ENCODE measurements at regions not wholly inside any gene's neighbourhood (a gene's known extent, or its start where the extent isn't known, plus 50 kb on each side); places are given as distances from the start of the nearest gene placed in this dataset.

- Histone ChIP-seq H2AFZ (ENCODE audit: low read length) (no peak overlapping the region), H3K27ac (ENCODE audit: extremely low read length, insufficient read depth, low read length) (no peak overlapping the region), H3K4me1 (ENCODE audit: insufficient read depth, low read length) (no peaks in the 10 kb centered on the region), H3K4me3 (replicated peaks in 1 of 3; ENCODE audit: insufficient read depth in 1 of 3, low read depth in 2 of 3, low read length in 3 of 3) (no peak overlapping the region), H4K20me1 (ENCODE audit: insufficient read depth, low read length) (no peaks in the 10 kb centered on the region), H3K36me3 (replicated peaks in 1 of 2; ENCODE audit: control insufficient read depth in 1 of 2, insufficient read depth in 2 of 2, low read length in 2 of 2) (no peaks in the 10 kb centered on the region), H3K9me3 (ENCODE audit: low read length) (peaks cover 83% of the 10 kb centered on the region), H3K4me2 (ENCODE audit: low read depth, low read length) (no peak overlapping the region), H3K9ac (ENCODE audit: insufficient read depth, low read depth, low read length) (no peak overlapping the region), H3K79me2 (ENCODE audit: insufficient read depth, low read length) (no peaks in the 10 kb centered on the region), H3K27me3 (ENCODE audit: control insufficient read depth in 1 of 2, insufficient read depth in 2 of 2, low read length in 2 of 2) (no peaks in the 10 kb centered on the region)
- POLR2A ChIA-PET = no interaction called here
- TF ChIP-seq ZGPAT (CRISPR knock-in tag; IDR thresholded peaks at IDR 0.05) = no peak
- TF ChIP-seq ZNF10 (CRISPR knock-in tag; IDR thresholded peaks at IDR 0.05; ENCODE audit: borderline replicate concordance, low read depth) = no peak
- no peak for TF ChIP-seq RFXAP (CRISPR knock-in tag; IDR thresholded peaks at IDR 0.05; ENCODE audit: borderline replicate concordance)
- no peak for TF ChIP-seq ZNF562 (CRISPR knock-in tag; IDR thresholded peaks at IDR 0.05; ENCODE audit: borderline replicate concordance)
- no peak for TF ChIP-seq POGZ (CRISPR knock-in tag; IDR thresholded peaks at IDR 0.05)
- TF ChIP-seq TFDP2 (CRISPR knock-in tag; IDR thresholded peaks at IDR 0.05) = no peak
- intact Hi-C loops (cut with micrococcal nuclease; ENCODE audit: unreplicated experiment) (no loop called here), in situ Hi-C loops (cut with HindIII; ENCODE audit: extremely low pct_ligation_motif_present, low pct_unique_long_range_greater_than_20kb) (no loop called here)
- no peak for FAIRE-seq
- 10% methylated on average over 1 of the region's 1 CpG for WGBS (ENCODE audit: low lambda C conversion rate)
- BruUV-seq (replicated peaks) = no TSS peak
- CTCF ChIA-PET (ENCODE audit: low intra/inter-chr PET ratio, low total read pairs) = no interaction called here
- no peak for ATAC-seq
- no peak for DNase-seq (ENCODE audit: low spot score)
These were observed 910.8 kb downstream of the C6orf118 start for GRCh38 chr6:164398647-164399046.

Data from HepG2 (cell line).